ENCODE measurements at regions not wholly inside any gene's neighbourhood (a gene's known extent, or its start where the extent isn't known, plus 50 kb on each side); places are given as distances from the start of the nearest gene placed in this dataset.

- no peak for TF ChIP-seq CTCF (conservative IDR thresholded peaks at IDR 0.05; ENCODE audit: low read depth, low read length)
- no peak overlapping the region for H3K4me3 ChIP-seq (ENCODE audit: low read depth, low read length)
- no peak for DNase-seq (ENCODE audit: low read depth)
Observed at GRCh38 chr16:86927699-86928098, 349.4 kb downstream of the FOXL1 start.

GRCh38 chr16:86928523-86929011, 350.2 kb downstream of the FOXL1 start:
- no peak overlapping the region for H3K4me3 ChIP-seq (ENCODE audit: low read depth, low read length)
- DNase-seq (ENCODE audit: low read depth), result no peak

GRCh38 chr16:86929057-86929871, 350.9 kb downstream of the FOXL1 start:
- peak; percentile 77 for DNase-seq (ENCODE audit: low read depth)
- H3K4me3 ChIP-seq (ENCODE audit: low read depth, low read length), result peak overlapping the region; percentile 33
- TF ChIP-seq CTCF (conservative IDR thresholded peaks at IDR 0.05; ENCODE audit: low read depth, low read length), result no peak

More at GRCh38 chr16:86928523-86929011, 350.2 kb downstream of the FOXL1 start:
- TF ChIP-seq CTCF (conservative IDR thresholded peaks at IDR 0.05; ENCODE audit: low read depth, low read length), result no peak

GRCh38 chr16:86930001-86930400, 351.7 kb downstream of the FOXL1 start:
- TF ChIP-seq CTCF (conservative IDR thresholded peaks at IDR 0.05; ENCODE audit: low read depth, low read length), result no peak
- no peak overlapping the region for H3K4me3 ChIP-seq (ENCODE audit: low read depth, low read length)
- DNase-seq (ENCODE audit: low read depth), result no peak

- TF ChIP-seq CTCF (conservative IDR thresholded peaks at IDR 0.05; ENCODE audit: low read depth, low read length), result no peak
- DNase-seq (ENCODE audit: low read depth), result no peak
- no peak overlapping the region for H3K4me3 ChIP-seq (ENCODE audit: low read depth, low read length)
Observed at GRCh38 chr16:86930663-86931373, 352.5 kb downstream of the FOXL1 start.

- peak; percentile 72 for DNase-seq (ENCODE audit: low read depth)
- H3K4me3 ChIP-seq (ENCODE audit: low read depth, low read length), result peak overlapping the region; percentile 28
- no peak for TF ChIP-seq CTCF (conservative IDR thresholded peaks at IDR 0.05; ENCODE audit: low read depth, low read length)
Observed at GRCh38 chr16:86931410-86931941, 353.1 kb downstream of the FOXL1 start.
